Stimulated activated CD4-positive, alpha-beta T cell treated with anti-CD3 and anti-CD28 coated beads, Interleukin-15, amount 100 ng/mL, for 24 hours (primary cell): ENCODE measurements at regions not wholly inside any gene's neighbourhood (a gene's known extent, or its start where the extent isn't known, plus 50 kb on each side); places are given as distances from the start of the nearest gene placed in this dataset.
"Not testable (repeated sequence)": the region's sequence is repeated elsewhere in the genome, so short reads cannot be mapped to it uniquely, and the experiment has no call there.

Experiments
- DNase-seq: peaks from one replicate; pipeline ENCODE4 v3.0.0-alpha.2; 2020

GRCh38 chr6:135129136-135129856, 51.8 kb upstream of the MYB start:
- DNase-seq: peak; percentile 27

GRCh38 chr6:135128268-135128914, 52.7 kb upstream of the MYB start:
- DNase-seq: peak; percentile 75

DNA sequence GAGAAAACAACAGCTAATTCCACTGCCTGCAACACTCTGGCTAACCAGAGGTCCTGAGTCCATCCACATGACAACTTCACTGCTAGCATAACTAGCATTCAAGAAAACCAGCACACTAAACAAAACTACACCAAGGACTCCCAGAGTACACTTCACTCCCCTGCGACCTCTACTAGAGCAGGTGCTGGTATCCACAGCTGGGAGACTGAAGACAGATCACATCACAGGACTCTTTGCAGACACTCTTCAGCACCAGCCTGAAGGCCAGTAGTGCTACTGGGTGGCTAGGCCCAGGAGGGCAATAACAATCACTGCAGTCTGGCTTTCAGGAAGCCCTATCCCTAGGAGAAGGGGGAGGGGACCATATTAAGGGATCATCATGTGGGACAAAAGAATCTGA, 54.4 kb upstream of the MYB start:
- no peak for DNase-seq

GRCh38 chr6:135126034-135126433, 55.1 kb upstream of the MYB start:
- no peak for DNase-seq

- DNase-seq: no peak
Measured at GRCh38 chr6:135121434-135121833, 59.7 kb upstream of the MYB start.

DNA sequence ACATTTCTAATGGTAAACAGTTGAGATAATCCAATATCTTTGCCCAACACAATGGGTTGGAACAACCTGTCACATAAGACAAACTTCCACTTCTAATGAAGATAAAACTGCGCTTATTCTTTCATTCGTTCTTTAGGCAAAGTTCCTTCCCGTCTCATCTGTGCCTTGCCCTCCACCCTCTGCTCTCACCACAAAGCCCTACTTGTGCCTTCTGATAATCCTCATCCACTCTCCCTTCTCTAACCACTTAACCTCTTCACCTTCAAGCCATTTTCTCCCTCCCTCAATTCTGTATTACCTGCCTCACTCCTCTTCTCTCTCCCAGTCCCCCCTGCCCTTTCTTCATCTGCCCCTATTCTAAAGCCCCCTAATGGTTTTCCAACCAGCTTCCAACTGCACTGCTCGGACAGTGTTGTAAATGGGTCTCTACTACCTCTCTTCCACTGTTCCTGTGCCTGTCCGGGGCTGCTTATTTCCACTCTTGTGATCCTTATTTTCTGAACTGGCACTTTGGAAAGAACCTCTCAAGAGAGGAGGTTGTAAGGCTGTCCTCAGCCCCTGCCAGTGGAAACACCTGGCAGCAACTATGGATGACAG, 62.9 kb upstream of the MYB start:
- DNase-seq: no peak

- peak; percentile 37 for DNase-seq
Measured at GRCh38 chr6:135117413-135117968, 62.9 kb upstream of the HBS1L start.

- DNase-seq: no peak
Measured at GRCh38 chr6:135116571-135116970, 61.9 kb upstream of the HBS1L start.

DNA sequence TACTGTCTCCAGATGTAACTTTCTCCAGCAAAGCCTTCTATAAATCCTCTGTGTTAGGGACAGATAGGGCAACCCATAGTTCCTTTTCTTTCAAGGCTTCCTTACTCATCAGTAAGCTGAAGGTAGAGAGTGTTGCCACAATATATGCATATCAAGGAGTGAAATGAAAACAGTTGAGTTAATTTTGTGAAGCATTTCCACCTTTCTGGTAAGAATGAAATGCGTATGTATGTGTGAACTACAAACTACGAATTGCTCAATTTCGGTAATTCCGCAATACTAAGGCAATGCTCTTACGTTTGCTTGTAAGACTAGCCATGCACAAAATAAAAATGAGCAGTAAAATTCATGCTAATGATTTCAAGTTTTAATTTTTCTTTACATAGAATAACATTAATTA, 61.2 kb upstream of the HBS1L start:
- DNase-seq: no peak

GRCh38 chr6:135115411-135115810, 60.8 kb upstream of the HBS1L start:
- no peak for DNase-seq

GRCh38 chr6:135114355-135115145, 59.9 kb upstream of the HBS1L start:
- peak; percentile 73 for DNase-seq

DNA sequence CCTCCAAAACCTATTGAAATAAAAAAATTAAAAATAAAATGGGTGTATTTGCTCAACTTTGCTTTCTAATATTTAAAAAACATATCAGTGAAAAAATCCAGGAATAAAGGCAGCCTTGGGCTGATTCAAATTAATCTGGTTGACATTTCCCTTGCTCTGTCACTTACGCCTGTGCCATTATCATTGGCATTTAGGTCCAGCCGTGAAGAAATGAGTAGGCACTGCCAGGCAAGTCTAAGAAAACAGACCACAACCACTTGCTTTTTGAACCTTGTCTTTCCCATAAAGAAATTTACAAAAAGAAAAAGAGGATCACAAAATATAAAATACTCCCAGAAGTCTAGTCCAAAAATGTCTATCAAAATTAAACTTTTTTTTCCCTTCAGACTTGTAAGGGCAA, 59.2 kb upstream of the HBS1L start:
- DNase-seq: no peak

DNA sequence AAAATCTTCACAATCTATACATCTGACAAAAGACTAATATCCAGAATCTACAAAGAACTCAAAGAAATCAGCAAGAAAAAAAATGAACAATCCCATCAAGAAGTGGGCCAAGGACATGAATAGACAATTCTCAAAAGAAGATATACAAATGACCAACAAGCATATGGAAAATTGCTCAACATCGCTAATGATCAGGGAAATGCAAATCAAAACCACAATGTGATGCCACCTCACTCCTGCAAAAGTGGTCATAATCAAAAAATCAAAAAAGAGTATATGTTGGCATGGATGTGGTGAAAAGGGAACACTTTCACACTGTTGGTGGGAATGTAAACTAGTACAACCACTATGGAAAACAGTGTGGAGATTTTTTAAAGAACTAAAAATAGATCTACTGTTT, 58.3 kb upstream of the HBS1L start:
- not testable (repeated sequence) for DNase-seq

DNA sequence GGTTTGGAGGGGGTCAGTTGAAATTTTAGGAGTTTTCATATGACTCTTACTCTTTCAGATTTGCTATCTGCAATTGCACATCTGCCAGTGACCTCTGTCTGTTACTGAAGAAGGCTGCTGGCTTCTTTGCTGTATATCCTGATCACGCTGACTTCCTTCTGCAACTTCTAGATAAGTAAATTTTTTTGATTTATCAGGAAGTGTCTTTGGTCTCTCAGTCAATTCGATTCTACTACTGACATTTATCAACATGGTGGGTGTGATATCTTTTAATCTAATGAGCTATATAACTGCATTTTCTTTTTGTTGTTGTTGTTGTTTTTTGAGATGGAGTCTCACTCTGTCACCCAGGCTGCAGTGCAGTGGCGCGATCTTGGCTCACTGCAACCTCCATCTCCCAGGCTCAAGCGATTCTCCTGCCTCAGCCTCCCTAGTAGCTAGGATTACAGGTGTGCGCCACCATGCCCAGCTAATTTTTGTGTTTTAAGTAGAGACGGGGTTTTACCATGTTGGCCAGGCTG, 55.7 kb upstream of the HBS1L start:
- DNase-seq: not testable (repeated sequence)

- no peak for DNase-seq
Measured at GRCh38 chr6:135109761-135110160, 55.1 kb upstream of the HBS1L start.

GRCh38 chr6:135108692-135109091, 54.1 kb upstream of the HBS1L start:
- DNase-seq: no peak

DNA sequence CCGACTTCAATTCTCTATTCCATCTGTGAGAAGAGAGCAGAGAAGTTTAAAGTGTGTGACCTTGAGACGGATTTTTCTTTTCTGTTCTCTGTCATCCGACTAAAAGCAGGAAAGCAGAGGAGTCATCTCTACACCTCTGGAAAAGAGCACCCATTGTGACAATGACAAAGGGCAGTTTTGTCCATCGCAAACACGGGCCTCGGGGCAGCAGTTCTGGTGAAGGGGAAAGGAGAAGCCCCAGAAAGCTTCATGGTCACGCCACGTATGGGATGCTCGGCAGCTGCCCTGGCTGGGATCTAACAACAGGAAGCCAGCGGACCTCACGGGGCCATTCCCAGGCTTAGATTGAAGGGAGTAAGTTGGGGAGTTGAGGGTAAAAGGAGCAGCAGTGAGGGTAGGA, 52.0 kb upstream of the HBS1L start:
- DNase-seq: no peak

DNA sequence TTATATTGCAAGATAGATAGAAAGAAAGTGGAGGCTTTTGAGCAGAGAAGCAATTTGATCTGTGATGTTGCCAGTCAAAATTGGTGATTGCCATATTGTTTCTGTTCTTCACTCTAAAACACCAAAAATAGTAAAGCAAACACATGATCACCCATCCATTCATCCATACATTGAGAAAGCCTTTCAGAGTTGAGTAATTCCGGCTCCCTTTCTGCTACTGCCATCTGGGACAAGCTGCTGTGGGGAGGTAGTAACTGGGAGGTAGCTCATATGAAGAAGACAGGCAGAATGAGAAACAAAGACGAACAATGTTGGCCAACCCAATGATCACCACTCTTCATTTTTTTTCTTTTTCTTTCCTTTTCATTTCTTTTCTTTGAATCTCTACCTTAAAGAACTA, 51.1 kb upstream of the HBS1L start:
- DNase-seq: no peak

- no peak for DNase-seq
Measured at GRCh38 chr6:135105299-135105698, 50.7 kb upstream of the HBS1L start.
